AG04450 (cell line): ENCODE measurements at regions not wholly inside any gene's neighbourhood (a gene's known extent, or its start where the extent isn't known, plus 50 kb on each side); places are given as distances from the start of the nearest gene placed in this dataset.

ENCODE experiments used
- CTCF ChIA-PET: fragments of 300-600, 350-600 bp; formaldehyde crosslinking; extraction: SDS; loops from one replicate; lab custom pipeline; 2022; ENCODE audit warnings: antibody characterized with exemption, inconsistent platforms; lab: Charles Lee
- POLR2A ChIA-PET: fragments of 350-600 bp; formaldehyde crosslinking; extraction: SDS; loops from one replicate; lab custom pipeline; 2021; ENCODE audit warnings: antibody characterized with exemption, inconsistent platforms; lab: Yijun Ruan, JAX
- DNase-seq: peaks from one replicate; pipeline ENCODE4 v3.0.0-alpha.2; 2011; ENCODE audit warnings: low read depth, low spot score
- H3K27ac ChIP-seq: one replicate; pipeline ENCODE4 v1.5.1; 2012; ENCODE audit warnings: low read depth, low read length, control low read depth
- H3K27me3 ChIP-seq: one replicate; pipeline ENCODE4 v1.6.0; 2012; ENCODE audit warnings: low read length; ENCODE audit not compliant: control insufficient read depth, insufficient read depth
- H3K4me3 ChIP-seq: 2 replicates; pipeline ENCODE4 v1.5.1; 2011; ENCODE audit warnings: mild to moderate bottlenecking, low read depth, low read length, control low read depth
- H3K9me3 ChIP-seq: 2 replicates; pipeline ENCODE4 v1.5.1; 2012; ENCODE audit warnings: low read length; ENCODE audit not compliant: control insufficient read depth, insufficient read depth
- TF ChIP-seq, protein P1 (sequence below): IDR thresholded peaks from 2 replicates; pipeline ENCODE4 v1.5.1; 2011; ENCODE audit warnings: low read depth, low read length, control low read depth, inconsistent platforms

DNA sequence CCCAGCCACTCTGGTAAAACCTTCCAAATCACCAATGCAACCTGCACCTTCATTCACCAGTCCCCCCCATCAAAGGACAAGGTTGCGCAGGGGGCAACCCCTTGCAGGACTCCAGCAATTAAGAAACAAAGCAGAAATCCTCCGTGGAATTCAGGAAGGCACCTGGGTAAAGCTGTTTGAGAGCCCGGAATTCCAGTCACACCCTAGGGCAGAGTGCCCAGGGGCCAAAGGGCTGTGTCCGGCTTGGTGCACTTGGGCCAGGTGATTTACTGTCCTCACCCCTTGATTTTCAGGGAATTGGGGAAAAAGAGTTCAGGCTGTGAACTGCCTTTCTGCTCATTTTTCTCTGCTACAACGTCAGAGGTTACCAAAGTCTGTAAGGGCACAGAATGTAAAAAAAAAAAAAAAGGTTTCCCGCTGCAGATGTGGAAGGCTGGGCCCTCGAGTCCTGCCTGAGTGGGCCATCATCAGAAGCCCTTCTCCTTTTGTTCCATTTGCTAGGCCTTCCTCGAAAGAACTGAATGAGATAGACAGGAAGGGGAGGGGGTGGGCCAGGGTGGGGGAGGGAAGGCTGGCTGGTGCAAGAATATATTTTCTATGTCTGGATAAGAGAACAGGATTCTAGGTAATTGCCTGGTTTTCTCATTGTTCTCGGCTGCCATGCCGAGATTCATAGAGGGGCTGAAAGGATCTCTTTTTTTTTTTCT lies 266.5 kb upstream of the PSMD7 start:
- no peak for DNase-seq
- H3K27me3 ChIP-seq = no peaks in the 10 kb centered on the region
- no peak overlapping the region for H3K4me3 ChIP-seq
- no peak overlapping the region for H3K27ac ChIP-seq
- TF ChIP-seq, protein P1, sequence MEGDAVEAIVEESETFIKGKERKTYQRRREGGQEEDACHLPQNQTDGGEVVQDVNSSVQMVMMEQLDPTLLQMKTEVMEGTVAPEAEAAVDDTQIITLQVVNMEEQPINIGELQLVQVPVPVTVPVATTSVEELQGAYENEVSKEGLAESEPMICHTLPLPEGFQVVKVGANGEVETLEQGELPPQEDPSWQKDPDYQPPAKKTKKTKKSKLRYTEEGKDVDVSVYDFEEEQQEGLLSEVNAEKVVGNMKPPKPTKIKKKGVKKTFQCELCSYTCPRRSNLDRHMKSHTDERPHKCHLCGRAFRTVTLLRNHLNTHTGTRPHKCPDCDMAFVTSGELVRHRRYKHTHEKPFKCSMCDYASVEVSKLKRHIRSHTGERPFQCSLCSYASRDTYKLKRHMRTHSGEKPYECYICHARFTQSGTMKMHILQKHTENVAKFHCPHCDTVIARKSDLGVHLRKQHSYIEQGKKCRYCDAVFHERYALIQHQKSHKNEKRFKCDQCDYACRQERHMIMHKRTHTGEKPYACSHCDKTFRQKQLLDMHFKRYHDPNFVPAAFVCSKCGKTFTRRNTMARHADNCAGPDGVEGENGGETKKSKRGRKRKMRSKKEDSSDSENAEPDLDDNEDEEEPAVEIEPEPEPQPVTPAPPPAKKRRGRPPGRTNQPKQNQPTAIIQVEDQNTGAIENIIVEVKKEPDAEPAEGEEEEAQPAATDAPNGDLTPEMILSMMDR = no peak
- POLR2A ChIA-PET = interaction anchor here (0.7 kb wide), 1 partner anchor 73 kb away, joined by 3 read pairs; no protein-coding TSS in a partner anchor
- CTCF ChIA-PET = no interaction called here
- H3K9me3 ChIP-seq = no peaks in the 10 kb centered on the region

DNA sequence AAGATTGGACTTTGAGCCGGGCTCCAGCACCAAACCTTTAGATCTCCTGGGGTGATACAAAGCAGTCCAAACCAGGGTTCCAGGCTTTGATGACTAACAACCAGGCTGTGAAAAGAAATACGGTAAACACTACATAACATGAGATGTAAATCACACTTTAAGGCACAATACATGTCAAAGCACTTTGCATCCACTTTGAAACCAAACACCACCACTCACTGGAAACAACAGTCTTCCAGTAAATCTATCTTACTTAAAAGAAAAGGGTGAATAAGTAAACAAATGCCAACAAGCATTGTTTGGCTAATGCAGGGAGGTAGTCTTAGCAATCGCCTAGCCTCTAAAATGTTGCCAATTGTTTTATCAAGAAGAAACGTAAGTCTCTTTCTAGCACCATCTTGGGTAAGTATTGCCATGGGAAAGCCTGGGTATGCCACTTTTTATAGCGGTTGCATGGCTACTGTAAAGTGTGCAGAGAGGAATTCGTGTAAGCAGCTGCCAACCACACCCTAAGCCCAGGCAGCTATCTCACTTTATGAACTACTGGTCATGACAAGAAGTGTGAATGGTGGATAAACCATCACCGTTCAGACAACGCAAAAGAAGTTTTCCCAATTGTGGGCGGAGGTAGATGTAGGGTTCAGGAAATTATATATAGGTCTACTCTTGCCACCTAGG lies 267.4 kb upstream of the PSMD7 start:
- ChIA-PET CTCF (no interaction called here), POLR2A (no interaction called here)
- Histone ChIP-seq H3K27me3 (no peaks in the 10 kb centered on the region), H3K4me3 (no peak overlapping the region), H3K9me3 (no peaks in the 10 kb centered on the region), H3K27ac (no peak overlapping the region)
- DNase-seq = no peak
- TF ChIP-seq, protein P1 = no peak

DNA sequence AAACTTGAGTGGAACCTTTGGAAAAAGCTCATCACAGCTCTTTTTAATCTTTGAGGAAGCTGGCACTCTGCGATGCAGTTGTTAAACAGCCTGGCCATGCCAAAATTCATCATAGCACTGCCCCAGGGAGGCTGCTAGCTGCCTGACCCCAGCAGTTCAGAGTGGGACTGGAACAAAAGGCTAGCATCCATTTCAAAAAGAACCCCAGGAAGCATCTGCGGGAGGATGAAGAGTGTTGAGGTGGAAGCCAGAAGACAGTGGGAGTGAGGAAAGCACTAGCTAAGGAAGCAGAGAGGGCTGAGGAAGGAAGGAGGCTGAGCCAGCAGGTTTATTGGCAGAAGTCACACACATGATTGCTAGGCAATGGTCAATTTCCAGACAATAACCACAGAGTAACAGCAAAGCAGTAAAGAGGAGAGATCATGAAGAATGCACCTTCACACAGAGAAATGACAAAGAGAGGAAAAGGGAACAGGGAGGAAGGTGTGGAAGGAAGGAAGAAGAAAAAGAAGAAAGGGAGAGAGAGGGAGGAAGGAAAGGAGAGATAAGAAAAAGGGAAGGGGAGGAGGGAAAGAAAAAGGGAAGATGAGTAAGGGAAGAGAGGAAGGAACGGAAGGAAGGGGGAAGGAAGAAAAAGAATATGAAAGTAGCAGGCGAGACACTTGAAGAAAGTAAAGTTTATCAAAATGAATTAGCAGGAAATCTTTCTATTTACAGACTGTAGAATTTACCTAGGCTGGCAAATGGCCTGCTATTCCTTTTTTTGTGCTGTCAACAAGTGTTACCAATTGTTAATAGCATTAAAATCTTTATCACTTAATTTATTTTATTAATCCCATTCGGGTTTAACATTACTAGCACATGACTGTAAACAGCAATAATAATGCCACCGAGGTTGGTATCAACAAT lies 270.0 kb upstream of the PSMD7 start:
- no peaks in the 10 kb centered on the region for H3K9me3 ChIP-seq
- ChIA-PET POLR2A (no interaction called here), CTCF (no interaction called here)
- TF ChIP-seq, protein P1 = no peak
- no peak for DNase-seq
- H3K27ac ChIP-seq = no peak overlapping the region
- H3K27me3 ChIP-seq = no peaks in the 10 kb centered on the region
- H3K4me3 ChIP-seq = no peak overlapping the region

DNA sequence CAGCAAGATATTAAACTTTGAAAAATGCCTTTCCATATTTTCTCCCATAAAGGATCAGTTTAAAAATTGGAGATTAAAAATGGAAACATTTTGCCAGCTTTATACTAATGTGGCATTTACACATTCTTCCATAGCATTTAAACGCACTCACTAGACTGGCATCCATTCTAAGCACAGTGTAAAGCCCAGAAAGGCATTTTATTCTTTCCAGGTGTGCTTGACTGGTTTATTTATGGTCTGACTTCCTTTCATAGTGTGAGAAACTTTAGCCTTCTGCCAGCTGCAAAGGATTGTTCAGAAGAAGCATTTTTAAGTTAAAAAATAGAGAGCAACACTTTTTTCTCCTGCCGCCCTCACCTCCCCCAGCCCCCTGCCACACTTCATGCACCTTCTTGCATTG lies 271.7 kb upstream of the PSMD7 start:
- Histone ChIP-seq H3K27me3 (no peaks in the 10 kb centered on the region), H3K4me3 (no peak overlapping the region), H3K27ac (no peak overlapping the region), H3K9me3 (no peaks in the 10 kb centered on the region)
- TF ChIP-seq, protein P1 = no peak
- ChIA-PET CTCF (no interaction called here), POLR2A (no interaction called here)
- DNase-seq = no peak
